Suprapubic skin (tissue), 4 donors: ENCODE measurements at regions not wholly inside any gene's neighbourhood (a gene's known extent, or its start where the extent isn't known, plus 50 kb on each side); places are given as distances from the start of the nearest gene placed in this dataset.

ENCODE experiments used
- CTCF ChIP-seq, 2 donors: fragments of 200-600 bp in 1 of 2; fragments of 450-650 bp in 1 of 2; sonication (generic) in 1 of 2; IDR thresholded peaks; one replicate each; pipeline ENCODE4 v1.5.1; 2016 to 2019; ENCODE audit warnings: antibody characterized with exemption in 2 of 2, mild to moderate bottlenecking in 1 of 2, moderate library complexity in 1 of 2
- POLR2A ChIP-seq, 2 donors: fragments of 450-650 bp; IDR thresholded peaks; one replicate each; pipeline ENCODE4 v1.6.1; 2017; ENCODE audit warnings: antibody characterized with exemption in 2 of 2, mild to moderate bottlenecking in 2 of 2, moderate library complexity in 2 of 2
- POLR2AphosphoS5 ChIP-seq, 3 donors: sonication (generic); formaldehyde crosslinking; IDR thresholded peaks; one replicate each; pipeline ENCODE4 v1.6.1; 2017; ENCODE audit warnings: antibody characterized with exemption in 3 of 3

DNA sequence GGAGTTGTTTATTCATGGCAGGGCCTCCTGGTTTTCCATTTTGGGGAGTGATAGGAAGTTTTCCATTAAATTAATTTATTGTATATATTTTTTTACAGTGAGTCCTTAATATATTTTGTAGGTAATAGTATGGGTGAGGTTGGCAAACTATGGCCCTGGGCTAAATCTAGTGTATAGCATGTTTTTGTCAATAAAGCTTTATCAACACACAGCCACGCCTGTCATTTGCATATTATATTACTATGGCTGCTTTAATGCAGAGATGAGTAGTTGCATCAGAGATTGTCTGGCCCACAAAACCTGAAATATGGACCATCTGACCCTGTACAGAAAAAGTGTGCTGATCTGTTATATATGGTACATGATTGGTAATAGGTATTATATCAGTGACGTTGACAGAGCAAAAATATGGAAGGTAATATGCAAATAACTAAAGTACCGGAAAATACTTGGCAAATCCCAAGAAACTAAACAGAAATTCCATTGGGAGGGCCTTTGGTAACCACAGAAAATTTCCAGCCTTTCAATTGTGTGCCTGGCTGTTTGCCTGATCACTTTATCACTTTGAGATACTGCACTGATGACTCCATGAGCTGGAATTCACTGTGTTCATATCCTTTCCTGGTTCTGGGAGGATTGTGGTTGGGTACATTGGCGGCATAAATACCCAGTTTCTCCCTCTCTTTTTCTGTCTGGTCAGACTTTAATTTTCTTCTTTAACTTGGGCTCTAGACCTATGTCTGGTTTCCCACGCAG, 61.7 kb upstream of the RFLNA start:
- TF ChIP-seq POLR2A (IDR thresholded peaks at IDR 0.05) (no peak), CTCF (IDR thresholded peaks at IDR 0.05) (no peak), POLR2AphosphoS5 (IDR thresholded peaks at IDR 0.05) (no peak)
